PC-9 (cell line): ENCODE measurements at regions not wholly inside any gene's neighbourhood (a gene's known extent, or its start where the extent isn't known, plus 50 kb on each side); places are given as distances from the start of the nearest gene placed in this dataset.
"Not testable (repeated sequence)": the region's sequence is repeated elsewhere in the genome, so short reads cannot be mapped to it uniquely, and the experiment has no call there.

Experiments used
- BruUV-seq: library from RNA; stranded (reverse); fragments of 400-500 nt; replicated peaks from 2 replicates; lab custom pipeline; 2021; lab: Mats Ljungman, UMichigan
- CTCF ChIA-PET: fragments of 300-600 bp; sonication (Branson Sonifier 250); formaldehyde crosslinking; loops from one replicate; lab custom pipeline; 2022; ENCODE audit warnings: antibody characterized with exemption; lab: Charles Lee
- POLR2A ChIA-PET: fragments of 300-600 bp; sonication (Branson Sonifier 250); formaldehyde crosslinking; loops from one replicate; lab custom pipeline; 2022; ENCODE audit warnings: antibody characterized with exemption; ENCODE audit not compliant: unreplicated experiment; lab: Charles Lee
- DNase-seq, 2 experiments: peaks; one replicate each; pipeline versions ENCODE4 v3.0.0 to v3.0.0-alpha.2; 2015 to 2022; ENCODE audit warnings: mixed read lengths in 1 of 2
- H2AFZ ChIP-seq: fragments of 200-600 bp; sonication (generic); 2 replicates; pipeline ENCODE4 v1.8.1; 2017; ENCODE audit warnings: antibody characterized with exemption
- H3F3A ChIP-seq: fragments of 200-600 bp; sonication (generic); 2 replicates; pipeline ENCODE4 v1.8.1; 2017; ENCODE audit warnings: antibody characterized with exemption, mild to moderate bottlenecking, low read depth; ENCODE audit not compliant: insufficient read depth
- H3K27ac ChIP-seq: fragments of 200-600 bp; sonication (generic); 2 replicates; pipeline ENCODE4 v1.6.1; 2016; ENCODE audit warnings: mixed run types
- H3K27me3 ChIP-seq: fragments of 200-600 bp; sonication (generic); 2 replicates; pipeline ENCODE4 v1.6.1; 2016; ENCODE audit warnings: low read depth, mixed run types; ENCODE audit not compliant: insufficient read depth
- H3K36me3 ChIP-seq: fragments of 200-600 bp; sonication (generic); 2 replicates; pipeline ENCODE4 v1.6.1; 2016; ENCODE audit warnings: low read depth, mixed run types
- H3K4me1 ChIP-seq: fragments of 200-600 bp; sonication (generic); replicated peaks from 2 replicates; pipeline ENCODE4 v1.6.1; 2016; ENCODE audit warnings: mixed run types; ENCODE audit not compliant: insufficient read depth
- H3K4me2 ChIP-seq: fragments of 200-600 bp; sonication (generic); 2 replicates; pipeline ENCODE4 v1.6.1; 2017; ENCODE audit warnings: mixed run types
- H3K4me3 ChIP-seq: fragments of 200-600 bp; sonication (generic); 2 replicates; pipeline ENCODE4 v1.6.1; 2016; ENCODE audit warnings: mixed run types
- H3K79me2 ChIP-seq: fragments of 200-600 bp; sonication (generic); 2 replicates; pipeline ENCODE4 v1.6.1; 2017; ENCODE audit warnings: low read depth, mixed run types
- H3K9me2 ChIP-seq: fragments of 200-600 bp; sonication (generic); 2 replicates; pipeline ENCODE4 v1.8.1; 2017; ENCODE audit warnings: mild to moderate bottlenecking; ENCODE audit not compliant: insufficient read depth
- H3K9me3 ChIP-seq: fragments of 200-600 bp; sonication (generic); 2 replicates; pipeline ENCODE4 v1.8.1; 2016; ENCODE audit warnings: low read depth; ENCODE audit not compliant: insufficient read depth
- H4K20me1 ChIP-seq: fragments of 200-600 bp; sonication (generic); 2 replicates; pipeline ENCODE4 v1.8.1; 2017; ENCODE audit not compliant: insufficient read depth
- CTCF ChIP-seq: fragments of 200-600 bp; sonication (generic); conservative IDR thresholded peaks from 2 replicates; pipeline ENCODE4 v1.6.1; 2017; ENCODE audit warnings: mixed run types, antibody characterized with exemption, mild to moderate bottlenecking, moderate library complexity
- EZH2 ChIP-seq: fragments of 200-600 bp; sonication (generic); IDR thresholded peaks from 2 replicates; pipeline ENCODE4 v1.8.0; 2017; ENCODE audit warnings: antibody characterized with exemption, low read depth
- intact Hi-C: fragments of 100-400 bp; cut with micrococcal nuclease; formaldehyde crosslinking; loops from one replicate; pipeline ENCODE4 v1.10.0; 2022; ENCODE audit not compliant: unreplicated experiment

GRCh38 chr4:38332699-38333098 lies 331.3 kb upstream of the KLF3 start:
- Histone ChIP-seq H3K4me1 (peaks cover 22% of the 10 kb centered on the region), H4K20me1 (no peaks in the 10 kb centered on the region), H3K9me2 (no peaks in the 10 kb centered on the region), H3K4me2 (no peak overlapping the region), H3F3A (0 out of 2 replicates have a peak, but pooled peaks cover 3% of the 10 kb centered on the region), H3K27me3 (no peaks in the 10 kb centered on the region), H2AFZ (no peak overlapping the region), H3K4me3 (no peak overlapping the region), H3K79me2 (no peaks in the 10 kb centered on the region), H3K36me3 (no peaks in the 10 kb centered on the region), H3K9me3 (peaks cover 5% of the 10 kb centered on the region; the same call in 1 of the 2 replicates), H3K27ac (no peak overlapping the region)
- ChIA-PET POLR2A (no interaction called here), CTCF (no interaction called here)
- TF ChIP-seq CTCF (no peak), EZH2 (no peak)
- no peak for DNase-seq
- no TSS peak for BruUV-seq
- intact Hi-C loops: no loop called here

GRCh38 chr4:38333219-38333618 lies 330.8 kb upstream of the KLF3 start:
- no peak overlapping the region for H3K4me2 ChIP-seq
- no peak overlapping the region for H3K4me3 ChIP-seq
- no peaks in the 10 kb centered on the region for H3K36me3 ChIP-seq
- no peaks in the 10 kb centered on the region for H3K27me3 ChIP-seq
- CTCF ChIA-PET: no interaction called here
- no peak overlapping the region for H2AFZ ChIP-seq
- no TSS peak for BruUV-seq
- no peaks in the 10 kb centered on the region for H3K79me2 ChIP-seq
- H4K20me1 ChIP-seq: no peaks in the 10 kb centered on the region
- H3K9me2 ChIP-seq: no peaks in the 10 kb centered on the region
- TF ChIP-seq CTCF (no peak), EZH2 (no peak)
- H3K27ac ChIP-seq: no peak overlapping the region
- POLR2A ChIA-PET: no interaction called here
- intact Hi-C loops: no loop called here
- peaks cover 18% of the 10 kb centered on the region for H3K4me1 ChIP-seq
- peaks cover 10% of the 10 kb centered on the region for H3K9me3 ChIP-seq
- H3F3A ChIP-seq: 0 out of 2 replicates have a peak, but pooled peaks cover 3% of the 10 kb centered on the region
- no peak for DNase-seq

- H3K79me2 ChIP-seq: no peaks in the 10 kb centered on the region
- no peak overlapping the region for H2AFZ ChIP-seq
- BruUV-seq: no TSS peak
- no peaks in the 10 kb centered on the region for H3K9me2 ChIP-seq
- no peak for DNase-seq
- H3K36me3 ChIP-seq: no peaks in the 10 kb centered on the region
- H4K20me1 ChIP-seq: no peaks in the 10 kb centered on the region
- ChIA-PET POLR2A (no interaction called here), CTCF (no interaction called here)
- TF ChIP-seq EZH2 (no peak), CTCF (no peak)
- intact Hi-C loops: no loop called here
- 0 out of 2 replicates have a peak, but pooled peaks cover 3% of the 10 kb centered on the region for H3F3A ChIP-seq
- H3K9me3 ChIP-seq: peaks cover 17% of the 10 kb centered on the region
- H3K27ac ChIP-seq: no peak overlapping the region
- no peaks in the 10 kb centered on the region for H3K27me3 ChIP-seq
- H3K4me3 ChIP-seq: no peak overlapping the region
- peaks cover 12% of the 10 kb centered on the region; the same call in 1 of the 2 replicates for H3K4me1 ChIP-seq
- H3K4me2 ChIP-seq: no peak overlapping the region
Observed at GRCh38 chr4:38334791-38335190, 329.2 kb upstream of the KLF3 start.

- H3K27ac ChIP-seq, H2AFZ ChIP-seq, H3K36me3 ChIP-seq, H3K4me2 ChIP-seq, BruUV-seq, CTCF ChIA-PET, DNase-seq, H3K79me2 ChIP-seq, H3F3A ChIP-seq, H3K9me2 ChIP-seq, H3K27me3 ChIP-seq, H3K4me3 ChIP-seq, intact Hi-C loops, H4K20me1 ChIP-seq, POLR2A ChIA-PET: not testable (repeated sequence)
- peaks cover 12% of the 10 kb centered on the region; the same call in 1 of the 2 replicates for H3K4me1 ChIP-seq
- peaks cover 24% of the 10 kb centered on the region for H3K9me3 ChIP-seq
Observed at GRCh38 chr4:38338939-38339338, 325.1 kb upstream of the KLF3 start.
